GM13976 (cell line): ENCODE measurements at regions not wholly inside any gene's neighbourhood (a gene's known extent, or its start where the extent isn't known, plus 50 kb on each side); places are given as distances from the start of the nearest gene placed in this dataset.
"Not testable (repeated sequence)": the region's sequence is repeated elsewhere in the genome, so short reads cannot be mapped to it uniquely, and the experiment has no call there.

ENCODE experiments used
- DNase-seq: peaks from one replicate; pipeline ENCODE4 v3.0.0; 2012; ENCODE audit warnings: low spot score
- CTCF ChIP-seq: IDR thresholded peaks from 2 replicates; pipeline ENCODE4 v1.5.1; 2012; ENCODE audit warnings: borderline replicate concordance, mild to moderate bottlenecking; ENCODE audit not compliant: insufficient read depth; ENCODE audit errors: extremely low read depth, missing control alignments, control extremely low read depth
- in situ Hi-C: fragments of 300-500 bp; cut with MboI; formaldehyde crosslinking; loops from one replicate; pipeline ENCODE4 v1.12.0; 2022; ENCODE audit warnings: low sequenced_read_pairs, mixed read lengths, inconsistent platforms; ENCODE audit not compliant: unreplicated experiment

DNA sequence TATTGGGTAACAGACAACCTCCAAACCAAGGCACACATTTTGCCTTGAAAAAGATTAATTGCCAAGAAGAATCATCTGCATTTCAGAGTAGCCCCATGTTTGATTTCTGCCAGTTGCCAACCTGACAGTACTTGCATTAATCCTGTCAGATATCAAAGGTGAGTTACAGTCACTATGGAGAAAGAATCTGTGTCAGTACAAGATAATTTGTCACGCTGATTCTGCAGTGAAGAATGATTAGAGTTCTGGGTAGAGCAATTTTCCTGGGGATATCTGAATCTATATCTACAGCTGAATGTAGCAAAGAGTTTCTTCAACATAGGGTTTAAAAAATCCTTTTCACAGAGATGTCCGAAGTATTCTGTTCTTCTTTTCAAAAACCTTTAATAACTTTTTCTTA lies 150.7 kb downstream of the AKAP11 start:
- no peak for DNase-seq
- in situ Hi-C loops, result no loop called here
- TF ChIP-seq CTCF, result no peak

DNA sequence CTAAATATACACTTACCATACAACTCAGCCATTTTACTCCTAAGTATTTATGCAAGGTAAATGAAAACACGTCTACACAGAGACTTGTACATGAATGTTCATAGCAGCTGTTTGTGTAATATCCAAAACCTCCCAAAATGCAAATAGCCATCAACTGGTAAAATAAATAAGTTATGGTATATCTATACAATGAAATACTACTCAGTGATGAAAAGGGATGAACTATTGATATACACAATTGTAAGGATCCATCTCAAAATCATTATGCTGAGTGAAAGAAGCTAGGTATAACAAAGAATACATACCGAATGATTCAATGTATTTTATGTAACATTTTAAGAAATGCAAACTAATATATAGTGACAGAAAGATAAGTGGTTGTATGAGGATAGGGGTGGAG lies 149.8 kb upstream of the TNFSF11 start:
- no peak for TF ChIP-seq CTCF
- in situ Hi-C loops, result no loop called here
- DNase-seq, result no peak

DNA sequence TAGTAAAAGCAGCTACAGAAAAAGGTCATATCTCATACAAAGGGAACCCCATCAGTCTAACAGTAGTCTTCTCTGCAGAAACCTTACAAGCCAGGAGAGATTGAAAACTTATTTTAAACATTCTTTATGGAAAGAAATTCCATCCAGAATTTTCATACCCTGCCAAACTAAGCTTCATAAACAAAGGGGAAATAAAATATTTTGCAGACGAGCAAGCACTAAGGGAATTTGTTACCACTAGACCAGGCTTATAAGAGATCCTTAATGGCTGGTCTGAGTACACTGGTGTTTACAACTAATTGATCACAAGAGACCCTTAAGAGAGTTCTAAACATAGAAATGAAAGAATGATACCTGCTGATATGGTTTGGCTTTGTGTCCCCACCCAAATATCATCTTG lies 128.6 kb upstream of the TNFSF11 start:
- TF ChIP-seq CTCF, result no peak
- no peak for DNase-seq
- in situ Hi-C loops, result no loop called here

DNA sequence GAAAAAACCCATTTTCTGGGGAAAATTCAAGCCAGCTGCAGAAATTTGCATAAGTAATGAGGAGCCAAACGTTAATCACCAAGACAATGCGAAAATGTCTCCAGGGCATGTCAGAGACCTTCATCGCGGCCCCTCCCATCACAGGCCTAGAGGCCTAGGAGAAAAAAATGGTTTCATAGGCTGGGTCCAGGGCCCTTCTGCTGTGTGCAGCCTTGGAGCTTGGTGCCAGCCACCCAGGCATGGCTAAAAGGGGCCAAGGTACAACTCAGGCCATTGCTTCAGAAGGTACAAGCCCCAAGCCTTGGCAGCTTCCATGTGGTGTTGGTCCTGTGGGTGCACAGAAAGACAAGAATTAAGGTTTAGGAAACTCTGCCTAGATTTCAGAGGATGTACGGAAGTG lies 127.4 kb upstream of the TNFSF11 start:
- DNase-seq, in situ Hi-C loops: not testable (repeated sequence)

DNA sequence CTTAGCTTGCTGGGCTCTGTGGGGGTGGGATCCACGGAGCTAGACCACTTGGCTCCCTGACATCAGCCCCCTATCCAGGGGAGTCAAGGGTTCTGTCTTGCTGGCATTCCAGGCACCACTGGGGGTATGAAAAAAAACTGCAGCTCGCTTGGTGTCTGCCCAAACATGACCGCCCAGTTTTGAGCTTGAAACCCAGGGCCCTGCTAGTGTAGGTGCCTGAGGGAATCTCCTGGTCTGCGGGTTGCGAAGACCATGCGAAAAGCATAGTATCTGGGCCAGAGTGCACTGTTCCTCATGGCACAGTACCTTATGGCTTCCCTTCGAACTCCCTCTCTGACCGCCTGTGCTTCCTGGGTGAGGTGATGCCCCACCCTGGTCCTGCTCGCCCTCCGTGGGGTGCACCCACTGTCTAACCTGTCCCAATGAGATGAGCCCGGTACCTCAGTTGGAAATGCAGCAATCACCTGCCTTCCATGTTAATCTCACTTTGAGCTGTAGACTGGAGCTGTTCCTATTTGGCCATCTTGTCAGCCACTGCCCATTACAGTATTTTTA lies 120.8 kb upstream of the TNFSF11 start:
- DNase-seq, result no peak
- no peak for TF ChIP-seq CTCF
- in situ Hi-C loops, result no loop called here

DNA sequence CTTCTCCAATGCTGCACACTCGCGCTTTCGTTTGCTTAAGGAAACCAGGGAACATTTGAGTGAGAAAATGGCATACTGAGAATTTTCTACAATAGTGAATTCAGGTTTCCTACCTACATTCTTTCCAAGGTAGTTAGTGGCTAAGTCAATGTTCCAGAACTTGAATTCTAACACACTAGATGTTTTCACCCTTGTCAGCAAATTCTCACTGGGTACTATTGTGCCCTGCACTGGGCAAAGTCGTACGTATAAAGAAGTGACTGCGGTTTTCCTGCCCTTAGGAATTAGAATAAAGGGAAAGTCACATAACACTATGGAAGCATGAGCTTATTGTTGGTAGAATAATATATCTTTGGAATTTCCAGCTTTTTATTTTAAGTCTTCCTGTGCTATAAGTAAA lies 119.2 kb upstream of the TNFSF11 start:
- TF ChIP-seq CTCF, result no peak
- in situ Hi-C loops, result loop anchor here (5.0 kb wide), 1 partner anchor 58 kb away; no protein-coding TSS in a partner anchor
- DNase-seq, result no peak

DNA sequence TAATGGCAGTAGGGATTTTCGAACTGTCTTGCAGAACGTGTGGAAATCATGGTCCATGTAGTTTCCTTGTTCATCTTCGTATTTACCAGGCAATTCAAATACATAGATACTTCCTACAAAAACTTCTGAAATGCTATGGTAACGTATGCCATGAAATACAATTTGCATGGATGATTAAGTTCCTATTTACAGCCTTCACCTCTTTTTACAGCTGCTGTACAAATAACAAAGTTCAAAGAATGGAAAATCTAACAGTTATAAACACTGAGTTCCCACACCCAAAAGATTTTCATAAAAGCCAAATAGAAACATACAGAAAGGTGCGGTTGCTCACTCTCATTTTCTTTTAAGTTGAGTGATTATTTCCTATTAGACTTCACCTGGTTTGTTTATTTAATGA lies 115.8 kb upstream of the TNFSF11 start:
- no peak for DNase-seq
- in situ Hi-C loops, result loop anchor here (5.0 kb wide), 1 partner anchor 54 kb away; no protein-coding TSS in a partner anchor
- TF ChIP-seq CTCF, result no peak
